Left renal cortex interstitium (tissue), 4 donors: ENCODE measurements at regions not wholly inside any gene's neighbourhood (a gene's known extent, or its start where the extent isn't known, plus 50 kb on each side); places are given as distances from the start of the nearest gene placed in this dataset.

Source experiments
- DNase-seq, 4 donors: peaks; one replicate each; pipeline ENCODE4 v3.0.0-alpha.2; 2013; ENCODE audit warnings: low read depth in 4 of 4, low spot score in 2 of 4, missing footprints in 1 of 4

DNA sequence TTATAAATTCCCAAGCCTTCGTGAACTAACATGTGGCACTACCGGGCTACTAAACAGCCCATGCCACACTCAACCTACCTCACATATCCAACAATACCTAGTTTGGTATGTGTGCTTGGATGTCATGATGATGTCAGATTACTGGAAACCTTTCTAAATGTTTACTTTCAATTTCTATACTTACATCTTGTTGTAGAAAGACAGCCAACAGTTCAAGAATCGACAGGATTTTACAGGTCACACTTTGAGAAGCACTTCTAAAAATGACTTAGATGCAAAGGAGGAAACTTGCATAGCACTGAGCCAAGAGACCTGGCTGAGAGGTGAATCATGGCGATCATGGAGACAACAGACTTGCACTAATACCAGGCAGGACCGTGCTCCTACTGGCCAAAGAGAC is 209.9 kb downstream of the COL4A1 start:
- no peak for DNase-seq

DNA sequence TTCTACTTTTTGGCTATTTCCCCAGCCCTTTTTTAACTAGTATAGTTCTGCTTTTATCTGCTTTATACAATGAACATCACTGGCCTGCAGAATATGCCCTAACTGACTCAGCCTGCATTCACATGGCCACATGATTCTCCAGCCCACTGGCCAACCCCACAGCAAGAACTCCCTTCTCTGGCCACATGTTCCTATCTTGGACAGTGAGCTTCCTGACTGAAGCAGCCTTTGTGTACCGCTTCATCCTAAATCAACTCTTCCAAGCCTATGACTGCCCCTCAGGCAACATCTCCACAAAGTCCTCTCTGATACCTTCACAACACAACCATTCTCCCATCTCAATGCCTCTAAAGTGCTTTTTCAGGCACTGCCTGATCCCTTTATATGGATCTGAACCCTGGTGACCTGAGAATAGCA is 214.1 kb downstream of the COL4A1 start:
- DNase-seq, result no peak

DNA sequence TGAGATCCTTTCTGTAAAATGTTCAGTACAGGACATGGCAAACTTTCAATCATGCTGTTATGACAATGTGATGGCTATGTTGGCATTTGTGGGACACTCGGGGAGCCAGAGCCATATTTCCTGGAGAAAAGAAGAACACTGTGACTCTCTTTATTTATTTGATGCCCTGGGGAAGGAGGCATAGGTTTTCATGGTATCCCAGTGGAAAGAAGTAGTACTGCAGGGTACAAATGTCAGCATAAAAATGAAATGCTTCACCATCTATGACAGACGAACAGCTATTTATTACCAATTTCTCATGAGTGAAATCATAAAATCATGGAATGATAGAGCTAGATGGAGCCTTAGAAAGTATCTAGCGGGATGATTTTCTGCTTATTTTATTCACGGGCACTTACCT is 217.1 kb downstream of the COL4A1 start:
- DNase-seq, result no peak

DNA sequence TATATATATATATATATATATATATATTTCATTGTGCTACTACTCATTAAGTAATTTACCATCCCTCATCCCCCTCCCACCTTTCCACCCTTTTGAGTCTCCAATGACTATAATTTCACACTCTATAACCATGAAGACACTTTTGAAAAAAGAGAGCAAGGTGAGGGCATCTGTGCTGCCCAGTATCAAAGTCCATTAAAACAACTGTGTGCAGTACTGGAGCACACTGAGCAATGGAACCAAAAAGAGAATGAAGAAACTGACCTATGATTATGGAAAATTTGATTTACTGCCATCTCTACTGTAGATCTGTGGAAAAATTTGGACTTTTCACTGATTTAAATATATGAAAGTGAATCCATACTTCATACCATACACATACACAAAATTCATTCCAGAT is 217.9 kb downstream of the COL4A1 start:
- DNase-seq, result no peak

DNA sequence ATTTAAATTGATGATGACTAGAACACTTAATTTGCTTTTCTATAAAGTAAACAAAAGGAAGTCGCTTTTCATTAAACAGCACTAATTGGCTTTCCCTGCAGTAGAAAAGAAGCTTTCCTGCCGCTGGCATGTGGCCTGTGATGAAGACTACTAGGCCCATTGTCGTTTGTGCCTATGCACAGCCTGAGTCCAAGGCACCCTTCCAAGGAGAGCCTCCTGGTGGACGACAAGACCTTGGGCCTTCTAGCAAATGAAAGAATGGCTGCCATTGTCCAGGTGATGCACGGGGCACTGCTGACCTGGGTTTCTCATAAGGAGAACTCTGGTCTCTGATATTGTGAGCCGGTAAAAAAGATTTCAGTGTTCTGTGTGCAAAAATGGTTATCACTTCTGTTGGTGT is 233.0 kb downstream of the COL4A1 start:
- DNase-seq, result no peak

DNA sequence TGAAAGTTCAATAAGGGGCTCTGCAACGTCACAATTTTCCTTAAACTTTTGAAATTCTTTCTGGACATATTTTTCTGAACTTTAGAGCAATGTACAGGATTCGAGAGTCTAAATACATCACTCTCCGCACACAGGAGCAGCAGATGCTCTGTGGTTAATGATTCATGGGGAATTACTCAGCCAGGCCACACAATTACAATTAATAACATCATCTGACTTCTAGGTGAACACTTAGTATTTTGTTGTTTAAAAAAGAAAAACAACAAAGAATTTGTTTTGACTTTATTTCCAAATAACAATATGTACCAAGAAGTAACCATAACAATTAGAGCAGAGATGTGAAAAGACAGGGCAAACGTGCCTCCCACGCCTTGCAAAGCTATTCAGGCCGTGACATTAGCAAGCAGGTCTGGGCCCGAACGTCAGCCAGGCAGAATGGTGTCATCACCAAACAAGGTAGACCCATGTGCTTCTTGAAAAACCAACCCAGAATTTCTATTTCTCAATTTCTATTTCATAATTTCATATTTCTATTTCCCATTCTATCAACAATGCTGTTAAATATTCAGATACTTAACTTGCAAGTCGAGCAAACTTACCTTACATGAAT is 236.3 kb downstream of the COL4A1 start:
- no peak for DNase-seq

DNA sequence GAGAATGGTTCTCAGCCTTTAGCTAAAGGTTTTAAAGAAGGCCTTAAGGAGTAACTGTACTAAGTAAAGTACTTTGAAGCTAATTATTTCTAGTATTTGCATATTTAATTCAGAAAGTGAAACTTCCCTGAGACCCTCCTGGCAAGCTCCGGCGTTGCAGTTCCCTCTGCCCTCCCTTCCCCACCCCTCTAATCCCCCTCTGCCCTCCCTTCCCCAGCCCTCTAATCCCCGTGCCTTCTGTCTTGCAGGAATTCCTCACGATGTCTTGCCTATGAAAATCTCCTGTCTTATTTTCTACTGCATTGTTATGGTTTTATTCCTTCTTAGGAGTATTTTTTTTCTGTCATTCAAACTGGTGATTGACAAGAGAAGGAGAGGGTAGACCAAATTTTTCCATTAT is 236.9 kb downstream of the COL4A1 start:
- DNase-seq, result no peak

DNA sequence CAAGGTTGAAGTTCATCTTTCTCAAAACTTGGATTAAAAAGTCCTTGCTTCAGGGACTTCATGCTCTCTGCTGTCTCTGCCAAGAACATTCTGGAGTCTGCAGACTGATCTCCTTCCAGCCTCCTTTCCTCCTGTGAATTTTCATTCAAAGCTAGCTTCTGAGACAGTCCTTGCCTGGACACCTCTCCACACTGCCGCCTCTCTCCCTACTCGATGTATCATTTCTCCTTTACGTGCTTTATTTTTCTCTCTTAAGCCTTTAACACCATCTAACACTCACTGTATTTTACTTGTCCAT is 238.8 kb downstream of the COL4A1 start:
- DNase-seq, result no peak

DNA sequence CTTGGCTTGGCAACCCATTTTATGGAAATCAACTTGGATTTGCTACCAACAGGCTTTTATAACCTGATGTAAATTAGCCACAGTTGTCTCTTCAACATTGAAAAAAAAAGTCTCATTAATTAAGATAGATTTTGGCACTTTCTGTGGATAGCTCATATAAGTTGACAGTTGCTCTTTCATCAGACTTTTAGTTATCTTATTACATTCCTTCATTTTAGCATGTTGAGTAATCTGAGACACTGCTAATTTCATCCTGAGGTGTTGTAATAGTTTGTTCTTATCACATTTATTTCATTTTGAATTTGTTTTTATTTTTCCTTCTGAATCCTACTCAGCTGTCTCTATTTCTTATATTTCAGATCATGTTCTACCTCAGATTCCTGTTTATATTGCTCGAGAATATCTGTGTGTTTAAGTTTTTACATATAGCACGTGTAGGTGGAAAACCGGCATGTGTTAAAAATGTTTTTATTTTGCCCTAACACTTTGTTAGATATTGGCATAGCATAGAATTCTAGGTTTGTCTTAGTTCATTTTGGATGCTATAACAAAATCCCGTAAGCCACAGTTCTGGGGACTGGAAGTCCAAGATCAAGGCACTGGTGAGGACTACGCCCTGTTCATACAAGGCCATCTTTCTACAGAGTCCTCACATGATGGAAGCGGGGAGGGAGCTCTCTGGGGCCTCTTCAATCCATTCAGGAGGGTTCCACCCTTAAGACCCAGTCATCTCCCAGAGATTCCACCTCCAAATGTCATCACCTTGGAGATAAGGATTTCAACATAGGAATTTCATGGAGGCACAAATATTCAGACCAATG is 239.4 kb downstream of the COL4A1 start:
- no peak for DNase-seq

DNA sequence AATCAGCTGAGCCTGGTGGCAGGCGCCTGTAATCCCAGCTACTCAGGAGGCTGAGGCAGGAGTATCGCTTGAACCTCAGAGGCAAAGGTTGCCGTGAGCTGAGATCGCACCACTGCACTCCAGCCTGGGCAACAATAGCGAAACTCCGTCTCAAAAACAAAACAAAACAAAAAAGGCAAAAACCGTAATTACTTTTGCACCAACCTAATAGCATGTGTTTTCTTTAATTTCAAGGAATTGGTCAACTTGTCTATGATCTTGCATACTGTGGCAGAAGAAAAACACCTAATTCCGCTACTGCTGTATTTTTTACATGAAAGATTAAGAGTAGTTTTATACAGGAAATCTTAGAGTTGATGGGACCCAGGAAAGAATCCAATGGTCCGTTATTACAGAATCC is 241.2 kb downstream of the COL4A1 start:
- no peak for DNase-seq

DNA sequence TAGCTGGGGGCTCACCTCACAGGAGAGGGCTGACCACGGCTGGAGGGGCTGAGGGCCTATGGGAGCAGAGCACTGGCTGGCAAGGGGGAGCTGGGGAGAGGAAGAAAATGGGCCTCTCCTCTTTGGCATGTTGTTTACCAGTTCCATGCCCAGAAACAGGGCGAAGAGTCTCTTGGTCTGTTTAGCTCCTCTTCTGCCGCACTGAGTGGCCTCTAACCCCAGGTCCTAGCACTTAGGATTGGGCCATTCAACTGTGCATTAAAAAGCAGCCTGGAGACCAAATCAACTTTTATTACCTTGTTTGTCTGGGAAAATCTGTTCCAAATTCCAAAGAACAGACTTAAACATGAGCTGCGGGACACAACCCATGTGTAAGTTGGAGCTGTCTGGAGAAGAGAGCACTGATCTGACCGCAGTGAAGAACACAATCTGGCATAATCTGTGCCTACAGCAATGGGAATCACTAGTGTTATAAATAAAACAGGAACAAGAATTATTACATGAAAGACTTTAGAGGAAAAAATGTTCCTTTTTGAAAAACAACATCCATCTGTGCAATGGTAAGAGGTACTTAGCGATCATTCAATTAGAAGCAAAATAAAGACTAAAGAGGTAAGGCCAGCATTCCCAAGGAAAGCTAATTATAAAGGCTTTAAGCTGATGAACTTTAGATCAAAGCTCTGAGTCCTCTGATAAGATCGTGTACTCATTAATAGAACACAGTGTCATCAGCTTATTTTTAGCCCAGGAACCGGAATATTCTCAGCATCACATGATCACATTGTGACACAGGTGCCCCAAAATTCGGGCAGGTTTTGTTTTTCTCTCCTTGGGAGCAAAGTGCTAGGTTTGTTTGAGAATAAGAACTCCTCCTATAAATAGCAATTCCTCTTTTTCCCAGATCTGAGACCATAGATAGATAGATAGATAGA is 243.2 kb downstream of the COL4A1 start:
- DNase-seq, result no peak

DNA sequence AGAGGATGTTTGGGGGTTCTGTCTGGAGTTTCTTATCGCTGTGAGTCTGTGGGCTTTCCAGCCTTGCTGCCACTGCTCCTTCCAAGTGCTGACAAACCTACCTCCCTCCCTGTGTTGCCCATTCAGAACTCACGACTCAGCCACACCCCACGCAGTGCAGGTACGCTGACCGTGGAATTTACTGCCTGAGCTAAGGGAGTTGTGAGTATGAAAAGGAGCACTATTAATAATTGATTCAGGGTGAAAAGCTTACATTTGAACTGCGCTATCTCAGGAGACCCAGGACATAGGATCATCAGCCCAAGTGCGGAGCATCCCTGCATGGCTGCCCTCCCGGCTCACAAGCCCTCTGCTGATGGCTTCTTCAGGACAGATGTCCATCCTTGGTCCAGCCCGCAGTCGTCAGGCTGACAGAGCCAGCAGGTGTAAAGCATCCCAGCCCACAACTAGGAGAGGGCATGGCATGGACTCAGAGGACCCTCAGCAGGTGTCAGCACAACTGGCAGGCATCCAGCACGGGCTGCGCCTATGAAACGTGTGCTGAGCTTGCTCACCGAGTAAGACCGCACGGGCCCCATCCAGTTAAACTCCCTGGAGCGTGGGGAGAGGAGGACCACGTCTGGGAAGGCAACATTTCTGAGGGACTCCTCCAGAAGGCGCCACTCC is 244.0 kb downstream of the COL4A1 start:
- no peak for DNase-seq

DNA sequence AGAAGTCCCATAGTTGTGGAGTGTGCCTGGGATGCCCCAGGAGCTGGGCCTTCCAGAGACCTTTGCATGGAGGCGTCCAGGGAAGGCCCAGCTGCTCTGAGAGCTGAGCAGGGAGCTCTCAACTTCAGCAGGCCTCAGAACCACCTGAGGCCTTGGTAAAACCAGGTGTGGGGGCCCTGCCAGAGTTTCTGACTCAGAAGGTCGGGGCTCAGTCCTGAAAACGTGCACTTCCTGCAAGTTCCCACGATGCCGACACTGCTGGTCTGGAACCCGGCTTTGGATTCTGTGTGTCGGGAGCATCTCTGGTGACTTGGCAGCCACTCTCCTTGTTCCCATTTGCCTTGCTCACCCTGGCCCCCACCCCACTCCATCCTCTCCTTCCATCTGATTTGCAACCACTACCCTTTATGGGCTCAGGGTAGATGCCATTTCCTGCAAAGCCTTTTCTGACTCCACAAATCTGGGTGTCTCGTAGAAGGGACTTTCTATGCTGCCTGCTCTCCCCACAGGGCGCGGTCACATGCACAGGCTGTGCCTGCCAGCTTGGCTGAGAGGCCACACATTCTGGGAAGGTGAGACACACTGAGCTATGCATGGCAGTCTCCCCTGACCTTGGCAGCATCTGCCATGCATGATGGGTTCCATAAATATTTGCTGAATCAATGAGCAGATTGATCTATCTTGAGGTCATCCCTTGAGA is 244.7 kb downstream of the COL4A1 start:
- DNase-seq, result no peak

DNA sequence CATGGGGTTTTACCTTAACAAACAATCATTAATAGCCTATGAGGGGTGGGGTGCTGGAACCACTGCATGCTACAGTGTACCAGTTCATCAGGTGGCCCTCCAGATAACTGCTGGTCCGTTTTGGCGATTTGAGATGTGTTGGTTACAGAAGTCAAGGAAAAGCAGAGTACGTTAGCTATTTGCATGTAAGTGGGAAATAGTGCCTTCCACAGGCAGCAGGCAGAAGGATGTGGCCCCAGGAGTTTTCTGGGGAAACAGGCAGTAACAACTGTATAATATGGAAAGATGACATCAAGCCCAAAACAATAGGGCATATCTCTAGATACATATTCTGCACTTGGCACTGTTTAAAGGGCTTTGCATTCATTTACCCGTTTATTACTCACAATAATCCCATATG is 245.7 kb downstream of the COL4A1 start:
- DNase-seq, result no peak

DNA sequence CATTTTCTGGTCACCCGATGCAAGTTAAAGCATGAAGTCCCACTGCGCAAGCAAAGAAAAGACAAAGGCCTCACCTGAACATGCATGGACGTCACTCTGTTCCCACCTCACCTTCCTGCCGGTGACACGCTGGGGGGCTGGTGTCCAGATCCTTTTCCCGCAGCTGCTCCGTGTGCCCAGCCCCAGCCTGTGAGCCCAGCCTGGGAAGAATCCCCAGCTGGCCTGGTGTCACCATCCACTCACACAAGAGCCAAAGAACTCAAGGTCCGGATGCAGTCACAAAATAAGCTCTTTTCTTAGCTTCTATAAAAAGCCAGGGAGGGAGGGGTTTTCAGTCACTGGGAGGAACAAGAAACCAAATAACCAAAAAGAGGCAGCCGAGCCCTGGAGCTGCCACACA is 249.9 kb downstream of the COL4A1 start:
- DNase-seq, result no peak

DNA sequence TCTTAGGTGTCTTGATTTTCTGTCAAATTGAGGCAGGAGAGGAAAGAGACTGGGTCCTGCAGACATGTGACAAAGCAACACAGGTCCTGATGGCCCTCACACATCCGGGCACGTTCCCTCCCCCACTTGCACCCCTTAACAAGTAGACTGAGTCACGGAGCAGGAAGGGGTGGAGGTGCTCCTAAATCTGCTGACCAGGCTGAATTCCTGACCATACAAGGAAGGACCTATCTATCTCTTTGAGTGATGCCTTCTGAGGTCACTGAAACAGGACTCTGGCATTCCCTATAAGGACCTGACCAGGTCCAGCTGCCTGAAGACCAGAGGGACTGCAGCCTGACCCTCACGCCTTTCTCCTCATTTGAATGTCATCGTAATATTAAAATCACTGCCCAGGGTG is 250.3 kb downstream of the COL4A1 start:
- no peak for DNase-seq

DNA sequence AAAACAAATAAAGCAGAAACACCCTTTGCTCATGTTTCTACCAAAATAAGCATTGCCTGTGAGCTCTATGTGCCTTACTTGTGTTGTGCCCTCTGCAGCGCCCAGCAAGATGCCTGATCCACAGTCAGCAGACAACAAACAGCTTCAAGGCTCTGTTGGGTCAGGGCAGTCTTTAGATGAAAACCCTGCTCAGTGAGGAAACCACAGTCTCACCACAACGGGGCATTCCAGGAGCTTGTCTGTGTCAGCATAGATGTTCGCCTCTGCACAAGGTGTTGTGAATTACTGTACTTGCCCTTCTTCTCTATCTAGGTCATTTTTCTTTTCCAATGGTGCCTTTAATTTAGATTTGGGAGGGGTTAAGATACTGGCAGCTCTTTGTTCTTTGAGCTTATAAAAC is 251.9 kb downstream of the COL4A1 start:
- no peak for DNase-seq

DNA sequence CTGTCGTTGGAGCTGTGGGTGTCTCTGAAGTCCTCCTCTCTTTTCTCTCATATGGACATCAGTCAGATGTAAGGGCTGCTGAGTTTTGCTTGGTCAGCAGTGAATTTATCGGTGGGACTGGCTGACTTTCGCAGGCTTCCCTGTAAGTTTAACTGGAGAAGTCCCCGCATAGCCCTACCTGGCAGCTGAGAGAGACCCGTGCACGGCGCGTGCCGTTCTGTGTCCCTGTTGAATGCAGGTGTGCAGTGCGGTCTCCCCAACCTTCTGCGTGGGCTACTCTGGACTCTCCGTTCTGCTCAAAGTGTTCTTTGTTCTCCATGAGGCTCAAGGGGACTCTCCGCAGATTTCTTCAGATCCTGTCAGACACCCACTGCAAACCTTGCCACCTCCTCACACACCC is 252.9 kb downstream of the COL4A1 start:
- no peak for DNase-seq

DNA sequence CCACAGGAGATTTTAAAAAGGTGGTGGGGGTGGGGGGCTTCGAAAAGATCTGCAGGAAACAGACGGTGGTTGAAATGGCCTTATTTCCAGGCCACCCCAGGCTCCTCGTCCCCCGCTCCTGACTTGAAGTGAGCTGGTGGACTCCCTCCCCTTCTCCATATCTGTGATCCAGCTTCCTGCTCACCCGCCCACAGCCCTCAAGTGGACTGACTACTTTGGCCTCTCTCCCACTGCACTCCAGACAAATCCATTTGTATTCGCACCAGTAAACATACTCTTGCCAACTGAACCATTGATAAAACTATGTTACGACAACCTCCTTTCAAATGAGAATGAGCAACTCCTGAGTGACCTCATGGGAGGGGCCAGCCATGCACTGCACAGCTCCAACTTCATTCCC is 259.5 kb downstream of the COL4A1 start:
- DNase-seq, result peak in 3 of 4 donors; percentile 15 to 59 (median 29)

DNA sequence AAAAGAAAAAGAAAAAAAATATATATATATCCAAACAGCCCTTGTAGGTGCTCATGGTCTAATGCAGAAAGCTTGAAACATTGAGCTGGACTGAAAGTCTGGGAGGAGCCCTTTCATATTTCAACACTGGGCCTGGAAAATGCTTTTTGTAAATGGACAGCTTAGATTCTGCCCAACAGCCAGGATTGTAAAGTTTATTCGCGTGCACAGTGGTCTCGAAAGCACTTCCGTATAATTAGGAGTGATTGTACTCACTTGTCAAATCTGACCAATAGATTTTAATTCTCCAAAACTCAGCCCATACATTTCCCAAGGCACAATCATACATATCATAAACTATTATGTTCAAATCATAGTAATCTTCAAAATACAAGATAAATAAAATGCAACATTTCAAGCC is 260.1 kb downstream of the COL4A1 start:
- DNase-seq, result no peak

DNA sequence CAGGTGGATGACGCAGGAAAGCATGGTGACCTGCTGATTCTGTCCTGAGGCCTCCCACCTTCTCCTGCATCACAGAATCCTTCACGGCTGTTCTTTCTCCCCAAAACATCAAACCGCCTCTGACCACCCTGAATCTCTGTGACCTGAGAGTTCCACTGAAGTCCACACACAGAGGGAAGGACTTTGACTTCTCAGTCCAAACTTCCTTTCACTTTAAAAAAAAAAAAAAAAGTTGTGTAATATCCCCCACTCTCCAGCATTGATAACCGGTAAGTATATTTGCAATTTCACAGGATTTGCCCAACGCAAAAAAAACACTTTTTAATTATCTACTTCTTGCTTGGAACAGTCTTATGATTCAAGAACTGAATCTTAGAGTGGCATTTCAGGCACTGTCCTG is 259.5 kb upstream of the IRS2 start:
- DNase-seq, result no peak
